Left lung (tissue), 4 donors: ENCODE measurements at regions not wholly inside any gene's neighbourhood (a gene's known extent, or its start where the extent isn't known, plus 50 kb on each side); places are given as distances from the start of the nearest gene placed in this dataset.

Experiments
- ATAC-seq: fragments of 200-7000 bp; cut with Tn5 transposase; one replicate; pipeline ENCODE4 v1.9.1; 2020; ENCODE audit warnings: moderate library complexity
- DNase-seq, 4 donors: peaks; one replicate each; pipeline ENCODE4 v3.0.0-alpha.2; 2013 to 2020
- H3K27ac ChIP-seq, 2 donors: fragments of 200-600 bp; sonication (generic) in 1 of 2; one replicate each; pipeline versions ENCODE4 v1.5.0 to v1.8.0; 2020 to 2021
- H3K27me3 ChIP-seq, 2 donors: fragments of 200-600 bp; sonication (generic) in 1 of 2; one replicate each; pipeline versions ENCODE4 v1.5.0 to v1.8.0; 2020 to 2021
- H3K36me3 ChIP-seq, 2 donors: fragments of 200-600 bp; sonication (generic) in 1 of 2; one replicate each; pipeline versions ENCODE4 v1.5.0 to v1.8.0; 2020 to 2021
- H3K4me1 ChIP-seq, 2 donors: fragments of 200-600 bp; one replicate each; pipeline ENCODE4 v1.8.0; 2021
- H3K4me3 ChIP-seq, 2 donors: fragments of 200-600 bp; sonication (generic) in 1 of 2; one replicate each; pipeline versions ENCODE4 v1.5.0 to v1.8.0; 2020 to 2021; ENCODE audit warnings: mild to moderate bottlenecking in 1 of 2
- H3K9me3 ChIP-seq, 2 donors: fragments of 200-600 bp; sonication (generic) in 1 of 2; one replicate each; pipeline versions ENCODE4 v1.5.0 to v1.8.0; 2020 to 2021
- intact Hi-C, 2 donors: fragments of 100-400 bp; cut with DNase I; formaldehyde crosslinking; loops; one replicate each; pipeline versions ENCODE4 v1.11.2 to v1.14.2; 2022
- TF ChIP-seq, protein P1 (sequence below), 2 donors: fragments of 200-600 bp; sonication (generic) in 1 of 2; IDR thresholded peaks; one replicate each; pipeline versions ENCODE4 v1.5.0 to v1.8.0; 2021; ENCODE audit warnings: antibody characterized with exemption in 2 of 2
- donor health status: DM: no; HTN: yes; CAD: no.
- donor health status: DM: no; HTN: no; CAD: no.

DNA sequence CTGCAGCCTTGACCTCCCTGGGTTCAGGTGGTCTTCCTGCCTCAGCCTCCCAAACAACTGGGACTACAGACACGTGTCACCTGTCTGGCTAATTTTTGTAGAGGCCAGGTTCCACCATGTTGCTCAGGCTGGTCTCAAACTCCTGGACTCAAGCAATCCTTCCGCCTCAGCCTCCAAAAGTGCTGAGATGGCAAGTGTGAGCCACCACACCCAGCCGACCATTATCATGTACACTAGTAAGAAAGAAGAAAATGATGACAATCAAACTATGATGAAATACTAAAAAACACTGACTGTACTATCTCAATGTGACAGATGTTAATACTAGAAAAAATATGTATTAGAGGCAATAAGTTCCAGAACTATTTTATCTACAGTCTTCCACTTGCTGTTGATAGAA lies 420.9 kb downstream of the TRIB2 start:
- Histone ChIP-seq H3K36me3 (no peaks in the 10 kb centered on the region), H3K4me1 (no peaks in the 10 kb centered on the region), H3K9me3 (no peaks in the 10 kb centered on the region), H3K4me3 (no peak overlapping the region), H3K27me3 (no peaks in the 10 kb centered on the region), H3K27ac (no peak overlapping the region)
- TF ChIP-seq, protein P1, sequence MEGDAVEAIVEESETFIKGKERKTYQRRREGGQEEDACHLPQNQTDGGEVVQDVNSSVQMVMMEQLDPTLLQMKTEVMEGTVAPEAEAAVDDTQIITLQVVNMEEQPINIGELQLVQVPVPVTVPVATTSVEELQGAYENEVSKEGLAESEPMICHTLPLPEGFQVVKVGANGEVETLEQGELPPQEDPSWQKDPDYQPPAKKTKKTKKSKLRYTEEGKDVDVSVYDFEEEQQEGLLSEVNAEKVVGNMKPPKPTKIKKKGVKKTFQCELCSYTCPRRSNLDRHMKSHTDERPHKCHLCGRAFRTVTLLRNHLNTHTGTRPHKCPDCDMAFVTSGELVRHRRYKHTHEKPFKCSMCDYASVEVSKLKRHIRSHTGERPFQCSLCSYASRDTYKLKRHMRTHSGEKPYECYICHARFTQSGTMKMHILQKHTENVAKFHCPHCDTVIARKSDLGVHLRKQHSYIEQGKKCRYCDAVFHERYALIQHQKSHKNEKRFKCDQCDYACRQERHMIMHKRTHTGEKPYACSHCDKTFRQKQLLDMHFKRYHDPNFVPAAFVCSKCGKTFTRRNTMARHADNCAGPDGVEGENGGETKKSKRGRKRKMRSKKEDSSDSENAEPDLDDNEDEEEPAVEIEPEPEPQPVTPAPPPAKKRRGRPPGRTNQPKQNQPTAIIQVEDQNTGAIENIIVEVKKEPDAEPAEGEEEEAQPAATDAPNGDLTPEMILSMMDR (IDR thresholded peaks at IDR 0.05): no peak
- DNase-seq: no peak
- intact Hi-C loops: no loop called here
- no peak for ATAC-seq

DNA sequence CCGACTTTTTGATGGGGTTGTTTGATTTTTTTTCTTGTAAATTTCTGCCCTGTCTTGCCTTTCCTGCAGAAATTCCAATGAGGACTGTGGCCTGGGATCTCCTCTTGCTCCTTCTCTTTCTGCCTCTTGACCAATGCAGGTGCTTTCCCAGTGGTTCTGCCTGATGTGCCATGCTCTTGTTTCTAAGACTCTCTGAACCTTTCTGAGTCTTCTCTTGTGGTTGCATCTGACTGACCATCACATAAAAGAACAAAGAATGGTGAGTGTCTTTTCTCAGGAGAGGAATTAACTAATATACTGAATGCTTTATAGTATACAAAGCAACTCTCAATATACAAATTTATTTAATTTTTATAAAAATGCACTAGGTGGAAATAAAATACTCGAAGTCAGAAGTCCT lies 424.6 kb downstream of the TRIB2 start:
- DNase-seq (no peak), ATAC-seq (no peak)
- Histone ChIP-seq H3K27me3 (no peaks in the 10 kb centered on the region), H3K36me3 (no peaks in the 10 kb centered on the region), H3K9me3 (no peaks in the 10 kb centered on the region), H3K4me1 (no peaks in the 10 kb centered on the region), H3K4me3 (no peak overlapping the region), H3K27ac (no peak overlapping the region)
- intact Hi-C loops: no loop called here
- TF ChIP-seq, protein P1 (IDR thresholded peaks at IDR 0.05): no peak

DNA sequence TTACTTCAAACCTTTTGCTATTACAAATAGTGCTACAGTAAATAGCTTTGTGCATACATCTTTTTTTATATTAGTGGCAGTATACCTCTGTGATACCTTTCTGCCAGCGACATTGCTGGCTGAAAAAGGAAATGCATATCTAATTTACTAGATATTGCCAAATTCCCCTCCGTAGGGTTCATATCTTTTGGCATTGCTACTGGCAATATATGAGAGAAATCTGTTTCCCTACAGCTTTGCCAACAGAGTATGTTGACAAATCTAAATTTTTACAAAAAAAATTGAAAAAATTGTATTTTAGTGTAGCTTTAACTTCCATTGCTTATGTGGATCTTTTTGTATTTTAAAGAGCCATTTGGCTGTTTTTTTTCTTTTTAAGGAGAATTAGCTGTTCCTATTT lies 426.7 kb downstream of the TRIB2 start:
- TF ChIP-seq, protein P1 (IDR thresholded peaks at IDR 0.05): no peak
- H3K27me3 ChIP-seq: no peaks in the 10 kb centered on the region
- no peak overlapping the region for H3K4me3 ChIP-seq
- no peak for DNase-seq
- intact Hi-C loops: no loop called here
- H3K27ac ChIP-seq: no peak overlapping the region
- H3K36me3 ChIP-seq: no peaks in the 10 kb centered on the region
- H3K4me1 ChIP-seq: no peaks in the 10 kb centered on the region
- no peak for ATAC-seq
- H3K9me3 ChIP-seq: no peaks in the 10 kb centered on the region

DNA sequence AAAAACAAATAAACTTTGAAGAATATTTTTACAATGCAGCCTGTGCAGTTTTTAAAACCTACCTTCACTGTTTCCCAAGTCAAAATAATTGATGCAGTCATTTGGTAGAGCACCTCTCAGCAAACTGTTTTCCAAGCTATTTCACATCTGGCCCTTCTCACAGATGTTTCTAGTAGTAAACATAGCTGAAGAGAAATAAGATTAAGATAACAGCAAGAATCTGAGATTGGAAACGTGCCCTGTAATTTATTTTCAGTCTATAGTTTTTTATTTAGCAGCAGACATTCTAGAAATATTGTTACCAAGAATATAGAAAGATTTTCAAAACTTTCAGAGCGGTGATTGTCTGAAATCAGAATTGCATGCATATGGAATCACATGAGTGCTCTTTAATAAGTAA lies 440.2 kb downstream of the TRIB2 start:
- ATAC-seq (no peak), DNase-seq (no peak)
- Histone ChIP-seq H3K36me3 (no peaks in the 10 kb centered on the region), H3K4me1 (no peaks in the 10 kb centered on the region), H3K9me3 (no peaks in the 10 kb centered on the region), H3K27me3 (no peaks in the 10 kb centered on the region), H3K27ac (no peak overlapping the region), H3K4me3 (no peak overlapping the region)
- TF ChIP-seq, protein P1 (IDR thresholded peaks at IDR 0.05): no peak
- intact Hi-C loops: no loop called here

GRCh38 chr2:13158466-13158865 lies 441.7 kb downstream of the TRIB2 start:
- Histone ChIP-seq H3K27ac (no peak overlapping the region), H3K9me3 (no peaks in the 10 kb centered on the region), H3K36me3 (no peaks in the 10 kb centered on the region), H3K4me1 (no peaks in the 10 kb centered on the region), H3K4me3 (no peak overlapping the region), H3K27me3 (no peaks in the 10 kb centered on the region)
- TF ChIP-seq, protein P1 (IDR thresholded peaks at IDR 0.05): no peak
- DNase-seq: no peak
- intact Hi-C loops: no loop called here
- ATAC-seq: no peak
